CD4-positive, alpha-beta T cell (primary cell): ENCODE measurements at regions not wholly inside any gene's neighbourhood (a gene's known extent, or its start where the extent isn't known, plus 50 kb on each side); places are given as distances from the start of the nearest gene placed in this dataset.

Experiments
- ATAC-seq: fragments of 200-7000 bp; cut with Tn5 transposase; one replicate; pipeline ENCODE4 v1.10.0; 2022; ENCODE audit warnings: mild to moderate bottlenecking; ENCODE audit not compliant: poor library complexity
- CTCF ChIA-PET: fragments of 350-600 bp; sonication (Branson Sonifier 250); formaldehyde crosslinking; loops from one replicate; lab custom pipeline; 2021; ENCODE audit warnings: antibody characterized with exemption, inconsistent platforms; lab: Charles Lee
- POLR2A ChIA-PET: fragments of 350-600 bp; sonication (Branson Sonifier 250); formaldehyde crosslinking; loops from one replicate; lab custom pipeline; 2021; ENCODE audit warnings: antibody characterized with exemption, inconsistent platforms; lab: Charles Lee
- DNase-seq, 14 experiments: peaks; one replicate each; pipeline ENCODE4 v3.0.0-alpha.2; 2013 to 2020; ENCODE audit warnings: mixed read lengths in 2 of 14
- H3K27ac ChIP-seq, 2 donors: one replicate each; pipeline versions ENCODE4 v1.5.1 to v1.7.0; 2013; ENCODE audit warnings: low read length in 2 of 2, low read depth in 1 of 2, mild to moderate bottlenecking in 1 of 2
- H3K27me3 ChIP-seq, 2 experiments: 1 replicate in 1 of 2; 2 replicates in 1 of 2; pipeline versions ENCODE4 v1.6.1 to v1.7.0; 2013; ENCODE audit warnings: low read length in 2 of 2, control low read depth in 1 of 2, mild to moderate bottlenecking in 1 of 2, moderate library complexity in 1 of 2; ENCODE audit not compliant: insufficient read depth in 2 of 2, control insufficient read depth in 1 of 2
- H3K36me3 ChIP-seq: one replicate; pipeline ENCODE4 v1.6.1; 2013; ENCODE audit warnings: low read length, control low read depth; ENCODE audit not compliant: insufficient read depth
- H3K4me1 ChIP-seq: one replicate; pipeline ENCODE4 v1.6.1; 2013; ENCODE audit warnings: low read length, control low read depth; ENCODE audit not compliant: insufficient read depth
- H3K4me3 ChIP-seq: one replicate; pipeline ENCODE4 v1.5.1; 2013; ENCODE audit warnings: mild to moderate bottlenecking, low read length, moderate library complexity
- H3K9me3 ChIP-seq, 2 experiments: 1 replicate in 1 of 2; 2 replicates in 1 of 2; pipeline versions ENCODE4 v1.6.1 to v1.7.0; 2013; ENCODE audit warnings: low read length in 2 of 2, mild to moderate bottlenecking in 2 of 2, control low read depth in 1 of 2, moderate library complexity in 1 of 2; ENCODE audit not compliant: control insufficient read depth in 1 of 2, insufficient read depth in 1 of 2
- H3K27ac Mint-ChIP-seq: one replicate; pipeline ENCODE4 v1.8.0; 2020; ENCODE audit warnings: mixed read lengths
- H3K27me3 Mint-ChIP-seq: one replicate; pipeline ENCODE4 v1.8.0; 2021; ENCODE audit warnings: mixed read lengths
- H3K36me3 Mint-ChIP-seq: one replicate; pipeline ENCODE4 v1.8.0; 2021; ENCODE audit warnings: low read depth, mixed read lengths
- H3K4me1 Mint-ChIP-seq: one replicate; pipeline ENCODE4 v1.8.0; 2021; ENCODE audit warnings: low read depth, mixed read lengths
- H3K4me3 Mint-ChIP-seq: one replicate; pipeline ENCODE4 v1.8.0; 2020; ENCODE audit warnings: mild to moderate bottlenecking, mixed read lengths
- H3K9me3 Mint-ChIP-seq: one replicate; pipeline ENCODE4 v1.8.0; 2020; ENCODE audit warnings: mixed read lengths
- intact Hi-C, 2 experiments: fragments of 100-400 bp; cut with DNase I in 1 of 2; cut with micrococcal nuclease in 1 of 2; formaldehyde crosslinking; loops; one replicate each; pipeline versions ENCODE4 v1.15.1 to v1.9.0; 2023 to 2025; cut with DNase I, micrococcal nuclease
- TF ChIP-seq, protein P1 (sequence below): fragments of 200-600 bp; IDR thresholded peaks from one replicate; pipeline ENCODE4 v1.8.0; 2022; ENCODE audit warnings: antibody characterized with exemption, mild to moderate bottlenecking

DNA sequence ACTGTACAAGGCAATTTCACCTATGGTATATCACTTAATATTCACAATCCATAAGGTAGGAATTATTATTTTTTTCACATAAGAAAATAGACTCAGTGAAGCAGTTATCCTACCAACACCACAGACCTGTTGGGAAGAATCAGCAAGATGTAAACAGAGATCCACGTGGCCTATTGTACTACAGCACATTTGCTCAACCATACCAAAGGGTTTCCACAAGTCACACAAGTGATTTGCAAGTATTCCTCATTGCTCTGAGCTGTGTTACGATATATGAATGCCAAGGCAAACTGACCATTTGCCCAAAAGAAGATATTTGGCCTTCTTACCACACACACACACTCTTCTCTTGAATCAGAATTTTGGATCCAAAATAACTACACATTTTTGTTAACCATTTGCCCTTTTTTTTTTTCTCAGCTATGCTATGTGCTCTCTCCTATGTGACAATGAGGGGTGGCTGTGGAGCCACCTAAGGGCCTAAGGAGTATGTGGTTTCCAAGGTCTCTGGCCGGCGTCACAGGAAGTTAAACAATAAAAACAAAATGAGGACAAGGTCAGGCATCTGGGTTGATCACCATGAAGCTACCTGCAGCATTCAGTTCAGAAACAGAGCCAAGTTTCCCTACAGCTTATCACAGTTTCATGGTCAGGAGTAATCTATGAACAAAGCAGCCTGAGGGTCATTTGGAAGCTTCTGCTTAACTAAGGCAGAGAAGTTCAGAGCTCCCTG lies 171.0 kb upstream of the FREM1 start:
- no peaks in the 10 kb centered on the region for H3K36me3 ChIP-seq
- no peaks in the 10 kb centered on the region for H3K36me3 Mint-ChIP-seq
- no peaks in the 10 kb centered on the region for H3K9me3 Mint-ChIP-seq
- peaks cover 7% of the 10 kb centered on the region for H3K27me3 Mint-ChIP-seq
- no peaks in the 10 kb centered on the region for H3K9me3 ChIP-seq
- TF ChIP-seq, protein P1, sequence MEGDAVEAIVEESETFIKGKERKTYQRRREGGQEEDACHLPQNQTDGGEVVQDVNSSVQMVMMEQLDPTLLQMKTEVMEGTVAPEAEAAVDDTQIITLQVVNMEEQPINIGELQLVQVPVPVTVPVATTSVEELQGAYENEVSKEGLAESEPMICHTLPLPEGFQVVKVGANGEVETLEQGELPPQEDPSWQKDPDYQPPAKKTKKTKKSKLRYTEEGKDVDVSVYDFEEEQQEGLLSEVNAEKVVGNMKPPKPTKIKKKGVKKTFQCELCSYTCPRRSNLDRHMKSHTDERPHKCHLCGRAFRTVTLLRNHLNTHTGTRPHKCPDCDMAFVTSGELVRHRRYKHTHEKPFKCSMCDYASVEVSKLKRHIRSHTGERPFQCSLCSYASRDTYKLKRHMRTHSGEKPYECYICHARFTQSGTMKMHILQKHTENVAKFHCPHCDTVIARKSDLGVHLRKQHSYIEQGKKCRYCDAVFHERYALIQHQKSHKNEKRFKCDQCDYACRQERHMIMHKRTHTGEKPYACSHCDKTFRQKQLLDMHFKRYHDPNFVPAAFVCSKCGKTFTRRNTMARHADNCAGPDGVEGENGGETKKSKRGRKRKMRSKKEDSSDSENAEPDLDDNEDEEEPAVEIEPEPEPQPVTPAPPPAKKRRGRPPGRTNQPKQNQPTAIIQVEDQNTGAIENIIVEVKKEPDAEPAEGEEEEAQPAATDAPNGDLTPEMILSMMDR, result no peak
- H3K4me1 Mint-ChIP-seq, result no peaks in the 10 kb centered on the region
- no peaks in the 10 kb centered on the region for H3K27me3 ChIP-seq
- POLR2A ChIA-PET, result no interaction called here
- H3K4me1 ChIP-seq, result no peaks in the 10 kb centered on the region
- DNase-seq (no peak), ATAC-seq (no peak)
- H3K27ac ChIP-seq, result no peak overlapping the region
- CTCF ChIA-PET, result no interaction called here
- intact Hi-C loops, result no loop called here
- H3K4me3 ChIP-seq, result no peak overlapping the region
- no peak overlapping the region for H3K27ac Mint-ChIP-seq
- no peak overlapping the region for H3K4me3 Mint-ChIP-seq

DNA sequence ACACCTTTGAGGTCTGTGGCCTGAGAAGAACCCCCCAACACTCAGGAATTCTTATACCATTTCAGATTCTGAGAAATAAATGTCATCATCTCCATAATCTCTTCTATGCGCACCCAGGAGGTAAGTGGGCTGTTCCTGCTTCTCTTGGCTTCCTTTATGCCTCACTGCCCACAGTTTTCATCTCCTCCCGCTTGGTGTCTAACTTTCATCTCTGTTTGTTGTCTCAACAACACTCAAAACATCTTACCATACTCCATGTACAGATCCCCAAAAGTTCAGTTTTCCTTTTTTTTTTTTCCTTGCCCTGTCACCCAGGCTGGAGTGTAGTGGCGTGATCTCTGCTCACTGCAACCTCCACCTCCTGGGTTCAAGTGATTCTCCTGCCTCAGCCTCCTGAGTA lies 170.2 kb upstream of the FREM1 start:
- no peaks in the 10 kb centered on the region for H3K9me3 Mint-ChIP-seq
- H3K4me1 Mint-ChIP-seq, result no peaks in the 10 kb centered on the region
- H3K27ac ChIP-seq, result no peak overlapping the region
- H3K4me3 ChIP-seq, result no peak overlapping the region
- H3K27me3 ChIP-seq, result no peaks in the 10 kb centered on the region
- DNase-seq (no peak), ATAC-seq (no peak)
- H3K27me3 Mint-ChIP-seq, result peaks cover 7% of the 10 kb centered on the region
- intact Hi-C loops, result no loop called here
- TF ChIP-seq, protein P1, result no peak
- CTCF ChIA-PET, result no interaction called here
- no peaks in the 10 kb centered on the region for H3K9me3 ChIP-seq
- H3K36me3 Mint-ChIP-seq, result no peaks in the 10 kb centered on the region
- POLR2A ChIA-PET, result no interaction called here
- no peak overlapping the region for H3K27ac Mint-ChIP-seq
- no peak overlapping the region for H3K4me3 Mint-ChIP-seq
- H3K36me3 ChIP-seq, result no peaks in the 10 kb centered on the region
- H3K4me1 ChIP-seq, result no peaks in the 10 kb centered on the region

DNA sequence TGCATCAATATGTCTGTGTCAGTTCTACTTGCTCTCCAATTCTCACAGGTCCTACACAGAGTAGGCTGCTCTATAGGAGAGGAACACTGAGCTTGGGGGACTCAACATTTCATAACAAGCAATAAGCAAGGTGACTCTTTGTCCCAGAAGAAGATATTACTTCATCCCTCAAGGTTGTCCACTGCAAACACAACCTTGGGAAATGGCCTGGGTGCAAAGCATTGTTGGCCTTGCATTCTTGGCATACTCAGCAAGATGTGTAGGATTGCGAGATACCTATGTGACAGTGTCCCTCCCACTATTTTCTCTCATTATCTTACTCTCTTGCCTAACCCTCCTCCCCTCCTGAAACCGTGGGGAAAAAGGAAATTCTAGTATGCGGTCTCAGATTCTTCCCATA lies 169.8 kb upstream of the FREM1 start:
- ChIA-PET CTCF (no interaction called here), POLR2A (no interaction called here)
- peaks cover 7% of the 10 kb centered on the region for H3K27me3 Mint-ChIP-seq
- no peak overlapping the region for H3K27ac Mint-ChIP-seq
- H3K4me3 Mint-ChIP-seq, result no peak overlapping the region
- TF ChIP-seq, protein P1, result no peak
- no peaks in the 10 kb centered on the region for H3K4me1 ChIP-seq
- no peak overlapping the region for H3K4me3 ChIP-seq
- H3K27me3 ChIP-seq, result no peaks in the 10 kb centered on the region
- DNase-seq (no peak), ATAC-seq (no peak)
- no peaks in the 10 kb centered on the region for H3K9me3 ChIP-seq
- H3K36me3 ChIP-seq, result no peaks in the 10 kb centered on the region
- no peaks in the 10 kb centered on the region for H3K4me1 Mint-ChIP-seq
- H3K9me3 Mint-ChIP-seq, result no peaks in the 10 kb centered on the region
- H3K27ac ChIP-seq, result no peak overlapping the region
- intact Hi-C loops, result no loop called here
- H3K36me3 Mint-ChIP-seq, result no peaks in the 10 kb centered on the region
